H1 (cell line): ENCODE measurements at regions not wholly inside any gene's neighbourhood (a gene's known extent, or its start where the extent isn't known, plus 50 kb on each side); places are given as distances from the start of the nearest gene placed in this dataset.

Experiments
- CTCF ChIA-PET: fragments of 300-600 bp; sonication (Branson Sonifier 250); formaldehyde crosslinking; loops from one replicate; lab custom pipeline; 2021; ENCODE audit not compliant: partially characterized antibody; lab: Charles Lee
- POLR2A ChIA-PET: fragments of 300-600 bp; sonication (Branson Sonifier 250); formaldehyde crosslinking; loops from one replicate; lab custom pipeline; 2021; ENCODE audit warnings: inconsistent platforms; ENCODE audit not compliant: partially characterized antibody; lab: Charles Lee
- DNase-seq, 2 experiments: peaks; one replicate each; pipeline versions ENCODE4 v3.0.0 to v3.0.0-alpha.2; 2010 to 2022; ENCODE audit warnings: low spot score in 2 of 2, low read depth in 1 of 2, mixed read lengths in 1 of 2
- FAIRE-seq: peaks from 2 replicates; lab custom pipeline; 2011; peaks lifted over from hg19 to GRCh38; lab: Jason Lieb, UNC
- H2AFZ ChIP-seq: 2 replicates; pipeline ENCODE4 v1.8.1; 2012; ENCODE audit warnings: low read length, inconsistent platforms
- H2AK5ac ChIP-seq: 2 replicates; pipeline ENCODE4 v1.6.1; 2013; ENCODE audit warnings: low read depth, low read length
- H2BK120ac ChIP-seq: replicated peaks from 2 replicates; pipeline ENCODE3; 2013; ENCODE audit warnings: low read depth, low read length, inconsistent platforms
- H2BK12ac ChIP-seq: 2 replicates; pipeline ENCODE4 v1.6.1; 2013; ENCODE audit warnings: low read depth, low read length
- H2BK15ac ChIP-seq: 2 replicates; pipeline ENCODE4 v1.6.1; 2013; ENCODE audit warnings: low read length
- H2BK20ac ChIP-seq: 2 replicates; pipeline ENCODE4 v1.6.1; 2013; ENCODE audit warnings: low read length
- H2BK5ac ChIP-seq: 2 replicates; pipeline ENCODE4 v1.6.1; 2013; ENCODE audit warnings: low read depth, low read length
- H3K14ac ChIP-seq: 2 replicates; pipeline ENCODE4 v1.6.1; 2013; ENCODE audit warnings: inconsistent platforms; ENCODE audit not compliant: insufficient read length
- H3K18ac ChIP-seq: 2 replicates; pipeline ENCODE4 v1.6.1; 2013; ENCODE audit warnings: low read length; ENCODE audit errors: extremely low read depth
- H3K23ac ChIP-seq: 2 replicates; pipeline ENCODE4 v1.6.1; 2013; ENCODE audit warnings: inconsistent platforms; ENCODE audit not compliant: insufficient read length
- H3K23me2 ChIP-seq: 2 replicates; pipeline ENCODE4 v1.6.1; 2013; ENCODE audit warnings: low read depth, low read length
- H3K27ac ChIP-seq: 2 replicates; pipeline ENCODE4 v1.6.1; 2011; ENCODE audit warnings: low read depth, low read length, inconsistent platforms
- H3K27me3 ChIP-seq, 4 experiments: replicated peaks in 1 of 4; 1 replicate in 1 of 4; 2 replicates in 3 of 4; pipeline versions ENCODE4 v1.6.1 to v1.8.1; 2011 to 2013; ENCODE audit warnings: low read length in 3 of 4, mild to moderate bottlenecking in 3 of 4, inconsistent platforms in 2 of 4, mixed read lengths in 2 of 4, moderate library complexity in 1 of 4; ENCODE audit not compliant: control insufficient read depth in 3 of 4, insufficient read depth in 3 of 4; ENCODE audit errors: extremely low read depth in 1 of 4
- H3K36me3 ChIP-seq, 4 experiments: 2 replicates each; pipeline versions ENCODE4 v1.6.1 to v1.8.1; 2011 to 2013; ENCODE audit warnings: mild to moderate bottlenecking in 4 of 4, low read length in 3 of 4, moderate library complexity in 2 of 4, control low read depth in 1 of 4, inconsistent platforms in 1 of 4; ENCODE audit not compliant: insufficient read depth in 4 of 4, control insufficient read depth in 2 of 4
- H3K4ac ChIP-seq: replicated peaks from 2 replicates; pipeline ENCODE3; 2013; ENCODE audit warnings: low read length, low read depth, mixed read lengths, inconsistent platforms; ENCODE audit not compliant: insufficient read length
- H3K4me1 ChIP-seq, 4 experiments: replicated peaks in 1 of 4; 1 replicate in 1 of 4; 2 replicates in 3 of 4; pipeline versions ENCODE4 v1.6.1 to v1.8.1; 2011 to 2013; ENCODE audit warnings: low read length in 3 of 4, inconsistent platforms in 2 of 4, mixed read lengths in 1 of 4; ENCODE audit not compliant: insufficient read depth in 4 of 4, control insufficient read depth in 3 of 4
- H3K4me2 ChIP-seq, 2 experiments: 2 replicates each; pipeline versions ENCODE4 v1.6.1 to v1.8.1; 2011 to 2013; ENCODE audit warnings: low read depth in 2 of 2, low read length in 2 of 2, control low read depth in 1 of 2, inconsistent platforms in 1 of 2, mild to moderate bottlenecking in 1 of 2; ENCODE audit not compliant: insufficient read depth in 1 of 2
- H3K4me3 ChIP-seq, 4 experiments: fragments of 200-600, 300-600 bp in 1 of 4; sonication (generic), shearing (Covaris generic), sonication (Bioruptor Twin) in 1 of 4; 2 replicates each; pipeline versions ENCODE4 v1.5.1 to v1.8.1; 2011 to 2016; ENCODE audit warnings: low read length in 4 of 4, low read depth in 3 of 4, control low read depth in 2 of 4, inconsistent platforms in 2 of 4, mild to moderate bottlenecking in 2 of 4, mixed read lengths in 1 of 4, moderate library complexity in 1 of 4; ENCODE audit not compliant: insufficient read depth in 2 of 4; ENCODE audit errors: extremely low read depth in 1 of 4
- H3K56ac ChIP-seq: replicated peaks from 2 replicates; pipeline ENCODE3; 2013; ENCODE audit warnings: low read depth, mild to moderate bottlenecking, mixed read lengths, low read length, inconsistent platforms; ENCODE audit not compliant: insufficient read length
- H3K79me1 ChIP-seq: 2 replicates; pipeline ENCODE4 v1.6.1; 2013; ENCODE audit warnings: low read depth, low read length, control low read depth
- H3K79me2 ChIP-seq, 2 experiments: 2 replicates each; pipeline versions ENCODE4 v1.6.1 to v1.8.1; 2012 to 2013; ENCODE audit warnings: low read length in 2 of 2, mild to moderate bottlenecking in 2 of 2, inconsistent platforms in 1 of 2; ENCODE audit not compliant: insufficient read depth in 2 of 2, control insufficient read depth in 1 of 2
- H3K9ac ChIP-seq, 4 experiments: replicated peaks in 1 of 4; 1 replicate in 1 of 4; 2 replicates in 3 of 4; pipeline versions ENCODE4 v1.6.1 to v1.8.1; 2011 to 2013; ENCODE audit warnings: low read depth in 3 of 4, low read length in 3 of 4, control low read depth in 2 of 4, mild to moderate bottlenecking in 2 of 4, moderate library complexity in 2 of 4, inconsistent platforms in 1 of 4; ENCODE audit errors: extremely low read depth in 1 of 4
- H3K9me3 ChIP-seq, 2 experiments: 2 replicates each; pipeline versions ENCODE4 v1.6.1 to v1.8.1; 2012 to 2013; ENCODE audit warnings: mild to moderate bottlenecking in 2 of 2, moderate library complexity in 2 of 2, control low read depth in 1 of 2, inconsistent platforms in 1 of 2, low read depth in 1 of 2, low read length in 1 of 2, mixed read lengths in 1 of 2; ENCODE audit not compliant: insufficient read depth in 2 of 2
- H4K20me1 ChIP-seq, 2 experiments: replicated peaks in 1 of 2; 2 replicates each; pipeline versions ENCODE3 to v1.8.1; 2011 to 2013; ENCODE audit warnings: inconsistent platforms in 2 of 2, low read length in 2 of 2, mild to moderate bottlenecking in 1 of 2; ENCODE audit not compliant: insufficient read depth in 2 of 2, control insufficient read depth in 1 of 2
- H4K5ac ChIP-seq: 2 replicates; pipeline ENCODE4 v1.6.1; 2013; ENCODE audit warnings: low read length, low read depth, mixed read lengths, inconsistent platforms; ENCODE audit not compliant: insufficient read length
- H4K8ac ChIP-seq: 2 replicates; pipeline ENCODE4 v1.8.0; 2013; ENCODE audit warnings: mild to moderate bottlenecking, moderate library complexity, low read length, inconsistent platforms; ENCODE audit not compliant: insufficient read depth; ENCODE audit errors: extremely low read depth
- H4K91ac ChIP-seq: replicated peaks from 2 replicates; pipeline ENCODE3; 2013; ENCODE audit warnings: low read length, mixed read lengths, inconsistent platforms; ENCODE audit not compliant: insufficient read length
- CREB1 ChIP-seq: IDR thresholded peaks from 2 replicates; pipeline ENCODE4 v1.6.1; 2012; ENCODE audit warnings: inconsistent platforms
- E2F6 ChIP-seq: IDR thresholded peaks from 2 replicates; pipeline ENCODE4 v1.6.1; 2012; ENCODE audit warnings: inconsistent platforms
- FOSL1 ChIP-seq: IDR thresholded peaks from 2 replicates; pipeline ENCODE4 v1.6.1; 2011; ENCODE audit warnings: mild to moderate bottlenecking, low read depth, low read length, moderate library complexity; ENCODE audit not compliant: insufficient read depth
- JUN ChIP-seq: IDR thresholded peaks from 2 replicates; pipeline ENCODE4 v1.6.1; 2011; ENCODE audit warnings: low read depth, mild to moderate bottlenecking, improper control_type of control experiment, low read length
- KDM5A ChIP-seq: fragments of 200-600 bp; IDR thresholded peaks from 2 replicates; pipeline ENCODE4 v1.7.1; 2012; ENCODE audit warnings: mild to moderate bottlenecking, low read length, inconsistent platforms, mixed read lengths
- RAD21 ChIP-seq, 2 experiments: IDR thresholded peaks in 1 of 2; conservative IDR thresholded peaks in 1 of 2; 2 replicates each; pipeline ENCODE4 v1.6.1; 2011; ENCODE audit warnings: low read depth in 2 of 2, low read length in 2 of 2, improper control_type of control experiment in 1 of 2, inconsistent platforms in 1 of 2, mild to moderate bottlenecking in 1 of 2, moderate library complexity in 1 of 2
- SP2 ChIP-seq: IDR thresholded peaks from 2 replicates; pipeline ENCODE4 v1.6.1; 2012; ENCODE audit warnings: mild to moderate bottlenecking, low read length, inconsistent platforms
- SRF ChIP-seq: IDR thresholded peaks from 2 replicates; pipeline ENCODE4 v1.6.1; 2011; ENCODE audit warnings: mild to moderate bottlenecking, low read depth, low read length, moderate library complexity
- TEAD4 ChIP-seq: IDR thresholded peaks from 2 replicates; pipeline ENCODE4 v1.6.1; 2012; ENCODE audit warnings: low read depth, low read length, inconsistent platforms, mixed read lengths
- WGBS, 2 experiments: shearing (Covaris generic) in 1 of 2; methylation state at CpG; one replicate each; pipeline versions ENCODE4 v1.1.6 to v1.1.7; 2013 to 2015; ENCODE audit warnings: low lambda C conversion rate in 2 of 2, mixed read lengths in 2 of 2, inconsistent platforms in 1 of 2, low coverage in 1 of 2, missing lambda C conversion rate in 1 of 2; ENCODE audit not compliant: insufficient replicate concordance in 2 of 2, insufficient coverage in 1 of 2, insufficient read length in 1 of 2; ENCODE audit errors: extremely low coverage in 1 of 2, missing lambda C conversion rate in 1 of 2; 5-methylcytosine and 5-hydroxymethylcytosine counted together
- TF ChIP-seq, protein P1 (sequence below): IDR thresholded peaks from 2 replicates; pipeline ENCODE4 v1.6.1; 2012; ENCODE audit warnings: inconsistent platforms
- TF ChIP-seq, protein P2 (sequence below): IDR thresholded peaks from 2 replicates; pipeline ENCODE4 v1.6.1; 2012; ENCODE audit warnings: low read length, inconsistent platforms

DNA sequence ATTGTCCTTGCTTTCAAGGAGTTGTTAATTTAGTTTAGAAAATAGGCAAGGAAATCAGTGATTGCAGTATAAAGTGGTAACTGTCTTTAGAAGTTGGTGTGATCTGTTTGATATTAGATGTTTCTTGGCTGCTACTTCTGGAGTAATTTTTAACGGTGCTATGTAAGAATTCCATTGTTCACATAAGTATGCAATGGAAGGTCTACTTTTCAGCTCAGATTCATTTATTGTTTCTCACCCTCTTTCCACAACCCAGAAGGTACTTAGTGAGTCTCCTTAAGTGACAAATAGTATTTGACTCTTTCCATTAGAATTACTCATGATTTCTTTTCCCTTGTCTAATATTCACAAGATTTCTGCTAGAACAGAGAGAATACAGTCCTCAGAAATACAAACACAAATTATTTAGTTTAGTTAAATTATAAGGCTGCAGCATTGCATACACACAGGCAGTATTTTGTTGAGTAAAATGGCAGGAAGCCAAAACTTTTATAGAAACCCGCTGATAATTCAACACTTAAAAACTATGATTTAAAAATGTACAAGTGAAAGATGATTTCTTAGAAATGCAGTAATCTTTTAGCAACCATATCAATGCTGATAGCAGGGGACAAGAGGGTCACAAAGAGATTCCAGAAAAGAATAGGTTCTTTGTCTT lies 554.3 kb downstream of the CD109 start:
- H3K36me3 ChIP-seq: no peaks in the 10 kb centered on the region
- H3K27ac ChIP-seq: no peak overlapping the region
- H2AK5ac ChIP-seq: no peak overlapping the region
- H3K27me3 ChIP-seq: no peaks in the 10 kb centered on the region
- no peak overlapping the region for H3K18ac ChIP-seq
- no peak overlapping the region for H2AFZ ChIP-seq
- no peak overlapping the region for H3K9ac ChIP-seq
- no peak overlapping the region for H3K4me3 ChIP-seq
- no peak overlapping the region for H3K4ac ChIP-seq
- H3K4me1 ChIP-seq: no peaks in the 10 kb centered on the region
- no peak overlapping the region for H2BK120ac ChIP-seq
- no peaks in the 10 kb centered on the region for H4K20me1 ChIP-seq
- peaks cover 0 to 6% of the 10 kb centered on the region in 2 experiments; a peak in 1 of 4 replicates for H3K9me3 ChIP-seq
- no peaks in the 10 kb centered on the region for H3K23me2 ChIP-seq
- no peak overlapping the region for H2BK12ac ChIP-seq
- FAIRE-seq: no peak
- no peak for DNase-seq
- WGBS, 2 experiments: 93% methylated on average over 2 of the region's 2 CpGs; no CpG with 5 or more reads in 1 of the 2 experiments
- no peak overlapping the region for H2BK20ac ChIP-seq
- no peak overlapping the region for H4K91ac ChIP-seq
- H3K23ac ChIP-seq: no peak overlapping the region
- ChIA-PET CTCF (interaction anchor here (0.8 kb wide), 1 partner anchor 72 kb away, joined by 3 read pairs; no protein-coding TSS in a partner anchor), POLR2A (no interaction called here)
- H3K79me2 ChIP-seq: no peaks in the 10 kb centered on the region
- no peak overlapping the region for H3K4me2 ChIP-seq
- H4K8ac ChIP-seq: no peak overlapping the region
- H3K56ac ChIP-seq: no peak overlapping the region
- no peak overlapping the region for H2BK15ac ChIP-seq
- no peak overlapping the region for H4K5ac ChIP-seq
- H3K79me1 ChIP-seq: no peaks in the 10 kb centered on the region
- H3K14ac ChIP-seq: no peak overlapping the region
- no peak overlapping the region for H2BK5ac ChIP-seq
- TF ChIP-seq FOSL1: no peak
- no peak for TF ChIP-seq RAD21 (IDR thresholded peaks at IDR 0.05 in 1 of 2, conservative IDR thresholded peaks at IDR 0.05 in 1 of 2; ENCODE audit: low read depth in 2 of 2, low read length in 2 of 2)
- TF ChIP-seq, protein P1, sequence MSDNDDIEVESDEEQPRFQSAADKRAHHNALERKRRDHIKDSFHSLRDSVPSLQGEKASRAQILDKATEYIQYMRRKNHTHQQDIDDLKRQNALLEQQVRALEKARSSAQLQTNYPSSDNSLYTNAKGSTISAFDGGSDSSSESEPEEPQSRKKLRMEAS: no peak
- TF ChIP-seq SRF: no peak
- no peak for TF ChIP-seq JUN
- TF ChIP-seq SP2: no peak
- no peak for TF ChIP-seq KDM5A
- TF ChIP-seq, protein P2, sequence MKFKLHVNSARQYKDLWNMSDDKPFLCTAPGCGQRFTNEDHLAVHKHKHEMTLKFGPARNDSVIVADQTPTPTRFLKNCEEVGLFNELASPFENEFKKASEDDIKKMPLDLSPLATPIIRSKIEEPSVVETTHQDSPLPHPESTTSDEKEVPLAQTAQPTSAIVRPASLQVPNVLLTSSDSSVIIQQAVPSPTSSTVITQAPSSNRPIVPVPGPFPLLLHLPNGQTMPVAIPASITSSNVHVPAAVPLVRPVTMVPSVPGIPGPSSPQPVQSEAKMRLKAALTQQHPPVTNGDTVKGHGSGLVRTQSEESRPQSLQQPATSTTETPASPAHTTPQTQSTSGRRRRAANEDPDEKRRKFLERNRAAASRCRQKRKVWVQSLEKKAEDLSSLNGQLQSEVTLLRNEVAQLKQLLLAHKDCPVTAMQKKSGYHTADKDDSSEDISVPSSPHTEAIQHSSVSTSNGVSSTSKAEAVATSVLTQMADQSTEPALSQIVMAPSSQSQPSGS: no peak
- TF ChIP-seq CREB1: no peak
- no peak for TF ChIP-seq E2F6
- TF ChIP-seq TEAD4: no peak
